ENCODE measurements at regions not wholly inside any gene's neighbourhood (a gene's known extent, or its start where the extent isn't known, plus 50 kb on each side); places are given as distances from the start of the nearest gene placed in this dataset.
"Not testable (repeated sequence)": the region's sequence is repeated elsewhere in the genome, so short reads cannot be mapped to it uniquely, and the experiment has no call there.

GRCh38 chr1:145513017-145513416, 87.6 kb upstream of the NBPF20 start:
- TF ChIP-seq CTCF, POLR2AphosphoS5, POLR2A (IDR thresholded peaks at IDR 0.05): not testable (repeated sequence)
